ENCODE measurements at regions not wholly inside any gene's neighbourhood (a gene's known extent, or its start where the extent isn't known, plus 50 kb on each side); places are given as distances from the start of the nearest gene placed in this dataset.

- no peak for ATAC-seq
- TF ChIP-seq BACH2 (CRISPR knock-in tag; IDR thresholded peaks at IDR 0.05; ENCODE audit: borderline replicate concordance) (no peak), OSR1 (CRISPR knock-in tag; IDR thresholded peaks at IDR 0.05) (no peak), ARNTL (CRISPR knock-in tag; IDR thresholded peaks at IDR 0.05; ENCODE audit: borderline replicate concordance, low read depth) (no peak), TSHZ2 (CRISPR knock-in tag; IDR thresholded peaks at IDR 0.05) (no peak), PPARA (CRISPR knock-in tag; IDR thresholded peaks at IDR 0.05; ENCODE audit: borderline replicate concordance) (no peak), SNAI2 (CRISPR knock-in tag; IDR thresholded peaks at IDR 0.05) (no peak), ZNF565 (CRISPR knock-in tag; conservative IDR thresholded peaks at IDR 0.05; ENCODE audit: low read depth) (no peak), GLIS3 (CRISPR knock-in tag; IDR thresholded peaks at IDR 0.05) (no peak), PATZ1 (CRISPR knock-in tag; IDR thresholded peaks at IDR 0.05; ENCODE audit: borderline replicate concordance) (no peak), RARB (CRISPR knock-in tag; IDR thresholded peaks at IDR 0.05) (no peak), CSDC2 (CRISPR knock-in tag; IDR thresholded peaks at IDR 0.05) (no peak), ZNF70 (CRISPR knock-in tag; IDR thresholded peaks at IDR 0.05) (no peak), ZC3H10 (CRISPR knock-in tag; IDR thresholded peaks at IDR 0.05) (no peak), TOX (CRISPR knock-in tag; IDR thresholded peaks at IDR 0.05; ENCODE audit: borderline replicate concordance) (no peak), ZFP30 (CRISPR knock-in tag; IDR thresholded peaks at IDR 0.05) (no peak)
- TF ChIP-seq, protein P1, sequence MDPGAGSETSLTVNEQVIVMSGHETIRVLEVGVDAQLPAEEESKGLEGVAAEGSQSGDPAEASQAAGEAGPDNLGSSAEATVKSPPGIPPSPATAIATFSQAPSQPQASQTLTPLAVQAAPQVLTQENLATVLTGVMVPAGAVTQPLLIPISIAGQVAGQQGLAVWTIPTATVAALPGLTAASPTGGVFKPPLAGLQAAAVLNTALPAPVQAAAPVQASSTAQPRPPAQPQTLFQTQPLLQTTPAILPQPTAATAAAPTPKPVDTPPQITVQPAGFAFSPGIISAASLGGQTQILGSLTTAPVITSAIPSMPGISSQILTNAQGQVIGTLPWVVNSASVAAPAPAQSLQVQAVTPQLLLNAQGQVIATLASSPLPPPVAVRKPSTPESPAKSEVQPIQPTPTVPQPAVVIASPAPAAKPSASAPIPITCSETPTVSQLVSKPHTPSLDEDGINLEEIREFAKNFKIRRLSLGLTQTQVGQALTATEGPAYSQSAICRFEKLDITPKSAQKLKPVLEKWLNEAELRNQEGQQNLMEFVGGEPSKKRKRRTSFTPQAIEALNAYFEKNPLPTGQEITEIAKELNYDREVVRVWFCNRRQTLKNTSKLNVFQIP (CRISPR knock-in tag; IDR thresholded peaks at IDR 0.05; ENCODE audit: borderline replicate concordance, low read depth), result no peak
- TF ChIP-seq, protein P2, sequence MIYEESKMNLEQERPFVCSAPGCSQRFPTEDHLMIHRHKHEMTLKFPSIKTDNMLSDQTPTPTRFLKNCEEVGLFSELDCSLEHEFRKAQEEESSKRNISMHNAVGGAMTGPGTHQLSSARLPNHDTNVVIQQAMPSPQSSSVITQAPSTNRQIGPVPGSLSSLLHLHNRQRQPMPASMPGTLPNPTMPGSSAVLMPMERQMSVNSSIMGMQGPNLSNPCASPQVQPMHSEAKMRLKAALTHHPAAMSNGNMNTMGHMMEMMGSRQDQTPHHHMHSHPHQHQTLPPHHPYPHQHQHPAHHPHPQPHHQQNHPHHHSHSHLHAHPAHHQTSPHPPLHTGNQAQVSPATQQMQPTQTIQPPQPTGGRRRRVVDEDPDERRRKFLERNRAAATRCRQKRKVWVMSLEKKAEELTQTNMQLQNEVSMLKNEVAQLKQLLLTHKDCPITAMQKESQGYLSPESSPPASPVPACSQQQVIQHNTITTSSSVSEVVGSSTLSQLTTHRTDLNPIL (CRISPR knock-in tag; IDR thresholded peaks at IDR 0.05; ENCODE audit: low read depth), result no peak
- TF ChIP-seq, protein P3, sequence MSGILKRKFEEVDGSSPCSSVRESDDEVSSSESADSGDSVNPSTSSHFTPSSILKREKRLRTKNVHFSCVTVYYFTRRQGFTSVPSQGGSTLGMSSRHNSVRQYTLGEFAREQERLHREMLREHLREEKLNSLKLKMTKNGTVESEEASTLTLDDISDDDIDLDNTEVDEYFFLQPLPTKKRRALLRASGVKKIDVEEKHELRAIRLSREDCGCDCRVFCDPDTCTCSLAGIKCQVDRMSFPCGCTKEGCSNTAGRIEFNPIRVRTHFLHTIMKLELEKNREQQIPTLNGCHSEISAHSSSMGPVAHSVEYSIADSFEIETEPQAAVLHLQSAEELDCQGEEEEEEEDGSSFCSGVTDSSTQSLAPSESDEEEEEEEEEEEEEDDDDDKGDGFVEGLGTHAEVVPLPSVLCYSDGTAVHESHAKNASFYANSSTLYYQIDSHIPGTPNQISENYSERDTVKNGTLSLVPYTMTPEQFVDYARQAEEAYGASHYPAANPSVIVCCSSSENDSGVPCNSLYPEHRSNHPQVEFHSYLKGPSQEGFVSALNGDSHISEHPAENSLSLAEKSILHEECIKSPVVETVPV (CRISPR knock-in tag; IDR thresholded peaks at IDR 0.05), result no peak
These were observed 57.3 kb downstream of the KCNA4 start for GRCh38 chr11:29959488-29959887.

DNA sequence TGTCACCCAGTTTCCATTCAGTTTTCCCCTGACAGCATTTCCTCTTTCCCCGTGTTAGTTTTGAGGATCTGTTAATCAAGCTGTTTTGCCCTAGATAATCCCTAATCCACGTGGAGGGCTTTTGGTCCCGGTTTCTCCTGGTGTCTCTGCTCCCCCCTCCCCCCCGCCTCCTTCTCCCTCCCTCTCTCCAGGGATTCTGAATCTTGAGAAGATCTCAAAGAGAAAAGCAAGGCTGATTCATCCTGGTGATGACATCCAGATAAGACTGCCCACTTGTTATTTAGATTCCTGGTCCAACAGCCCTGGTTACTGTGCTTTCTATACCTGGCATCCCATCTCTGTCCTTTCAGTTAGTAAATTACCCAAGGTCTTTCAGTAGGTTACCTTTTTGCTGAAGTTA is 59.4 kb downstream of the KCNA4 start:
- ATAC-seq, result no peak
- no peak for TF ChIP-seq ZNF565 (CRISPR knock-in tag; conservative IDR thresholded peaks at IDR 0.05; ENCODE audit: low read depth)
- TF ChIP-seq ZNF8 (CRISPR knock-in tag; IDR thresholded peaks at IDR 0.05), result no peak
- TF ChIP-seq, protein P1 (CRISPR knock-in tag; IDR thresholded peaks at IDR 0.05; ENCODE audit: borderline replicate concordance, low read depth), result no peak
- no peak for TF ChIP-seq TCF4 (CRISPR knock-in tag; IDR thresholded peaks at IDR 0.05; ENCODE audit: borderline replicate concordance)
- no peak for TF ChIP-seq ARNTL (CRISPR knock-in tag; IDR thresholded peaks at IDR 0.05; ENCODE audit: borderline replicate concordance, low read depth)
- no peak for TF ChIP-seq BACH2 (CRISPR knock-in tag; IDR thresholded peaks at IDR 0.05; ENCODE audit: borderline replicate concordance)
- TF ChIP-seq PATZ1 (CRISPR knock-in tag; IDR thresholded peaks at IDR 0.05; ENCODE audit: borderline replicate concordance), result no peak
- TF ChIP-seq, protein P2 (CRISPR knock-in tag; IDR thresholded peaks at IDR 0.05; ENCODE audit: low read depth), result no peak
